ENCODE measurements at regions not wholly inside any gene's neighbourhood (a gene's known extent, or its start where the extent isn't known, plus 50 kb on each side); places are given as distances from the start of the nearest gene placed in this dataset.

DNA sequence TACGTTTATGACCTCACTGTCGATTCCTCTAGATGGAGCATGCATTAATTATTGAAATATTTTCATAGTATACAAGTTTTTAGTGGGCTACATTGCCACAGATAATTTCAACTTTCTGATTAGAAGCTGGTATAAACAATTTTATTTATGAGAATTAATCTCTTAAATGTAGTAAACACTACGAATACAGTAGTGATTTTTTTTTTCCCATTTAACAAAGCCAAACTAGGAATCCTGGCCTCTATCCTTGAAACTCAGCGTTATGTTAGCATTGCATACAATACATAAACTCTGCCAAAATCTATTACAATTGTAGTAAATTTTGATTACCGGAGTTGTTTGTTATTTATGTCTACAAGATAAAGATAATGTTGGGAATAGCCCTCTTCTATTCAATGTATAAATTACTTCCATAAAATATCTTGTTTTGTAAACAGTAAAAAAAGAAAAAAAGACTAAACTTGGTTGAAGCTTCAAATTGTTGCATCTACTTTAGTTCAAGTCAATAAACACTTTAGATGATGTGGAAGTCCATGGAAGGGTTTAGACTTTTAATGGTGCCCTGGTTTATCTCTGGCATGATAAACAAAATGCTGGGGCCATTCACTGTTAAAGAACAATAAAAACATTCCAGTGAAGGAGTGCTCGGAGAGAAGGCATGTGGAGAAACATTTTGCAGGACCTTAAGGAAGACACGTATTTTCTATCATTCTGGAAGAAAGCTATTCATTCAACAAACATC lies 77.3 kb upstream of the NR2F2 start:
- no peak for DNase-seq
- Histone ChIP-seq H3K4me3 (no peak overlapping the region), H3K36me3 (replicated peaks in 1 of 2) (no peaks in the 10 kb centered on the region), H3K9me3 (replicated peaks in 1 of 3) (no peaks in the 10 kb centered on the region), H3K4me1 (replicated peaks in 1 of 2) (no peaks in the 10 kb centered on the region), H3K27me3 (no peaks in the 10 kb centered on the region), H3K27ac (no peak overlapping the region)
- 77 to 85% (median 84%) methylated on average over 7 of the region's 7 CpGs for WGBS, 4 donors
- TF ChIP-seq POLR2A (IDR thresholded peaks at IDR 0.05) = no peak
- TF ChIP-seq, protein P1, sequence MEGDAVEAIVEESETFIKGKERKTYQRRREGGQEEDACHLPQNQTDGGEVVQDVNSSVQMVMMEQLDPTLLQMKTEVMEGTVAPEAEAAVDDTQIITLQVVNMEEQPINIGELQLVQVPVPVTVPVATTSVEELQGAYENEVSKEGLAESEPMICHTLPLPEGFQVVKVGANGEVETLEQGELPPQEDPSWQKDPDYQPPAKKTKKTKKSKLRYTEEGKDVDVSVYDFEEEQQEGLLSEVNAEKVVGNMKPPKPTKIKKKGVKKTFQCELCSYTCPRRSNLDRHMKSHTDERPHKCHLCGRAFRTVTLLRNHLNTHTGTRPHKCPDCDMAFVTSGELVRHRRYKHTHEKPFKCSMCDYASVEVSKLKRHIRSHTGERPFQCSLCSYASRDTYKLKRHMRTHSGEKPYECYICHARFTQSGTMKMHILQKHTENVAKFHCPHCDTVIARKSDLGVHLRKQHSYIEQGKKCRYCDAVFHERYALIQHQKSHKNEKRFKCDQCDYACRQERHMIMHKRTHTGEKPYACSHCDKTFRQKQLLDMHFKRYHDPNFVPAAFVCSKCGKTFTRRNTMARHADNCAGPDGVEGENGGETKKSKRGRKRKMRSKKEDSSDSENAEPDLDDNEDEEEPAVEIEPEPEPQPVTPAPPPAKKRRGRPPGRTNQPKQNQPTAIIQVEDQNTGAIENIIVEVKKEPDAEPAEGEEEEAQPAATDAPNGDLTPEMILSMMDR (IDR thresholded peaks at IDR 0.05) = no peak
- intact Hi-C loops (cut with DNase I) = no loop called here

DNA sequence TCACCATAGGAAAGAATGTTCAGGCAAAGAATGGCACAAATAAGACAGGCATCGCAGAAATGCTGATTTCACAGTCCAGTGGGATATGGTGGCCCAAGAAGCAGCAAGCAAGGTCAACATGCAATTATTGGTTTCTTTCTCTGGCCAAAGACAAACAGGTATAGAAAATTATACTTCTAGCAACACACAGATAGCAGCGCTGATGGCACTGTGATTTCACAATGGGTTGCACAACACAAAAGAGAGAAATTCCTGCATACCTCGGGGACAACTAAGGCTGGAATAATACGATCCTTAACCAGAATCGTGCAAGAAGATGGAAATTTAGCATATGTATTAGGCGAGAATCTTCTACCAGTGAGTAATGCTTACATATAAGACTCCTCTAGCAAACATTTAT lies 76.3 kb upstream of the NR2F2 start:
- no peaks in the 10 kb centered on the region for H3K9me3 ChIP-seq (replicated peaks in 1 of 3)
- H3K36me3 ChIP-seq (replicated peaks in 1 of 2) = no peaks in the 10 kb centered on the region
- H3K4me3 ChIP-seq = no peak overlapping the region
- DNase-seq = no peak
- no peak overlapping the region for H3K27ac ChIP-seq
- no peaks in the 10 kb centered on the region for H3K27me3 ChIP-seq
- WGBS, 4 donors = 88 to 93% (median 89%) methylated on average over 6 of the region's 6 CpGs
- TF ChIP-seq, protein P1 (IDR thresholded peaks at IDR 0.05) = no peak
- TF ChIP-seq POLR2A (IDR thresholded peaks at IDR 0.05) = no peak
- intact Hi-C loops (cut with DNase I) = no loop called here
- H3K4me1 ChIP-seq (replicated peaks in 1 of 2) = no peaks in the 10 kb centered on the region

DNA sequence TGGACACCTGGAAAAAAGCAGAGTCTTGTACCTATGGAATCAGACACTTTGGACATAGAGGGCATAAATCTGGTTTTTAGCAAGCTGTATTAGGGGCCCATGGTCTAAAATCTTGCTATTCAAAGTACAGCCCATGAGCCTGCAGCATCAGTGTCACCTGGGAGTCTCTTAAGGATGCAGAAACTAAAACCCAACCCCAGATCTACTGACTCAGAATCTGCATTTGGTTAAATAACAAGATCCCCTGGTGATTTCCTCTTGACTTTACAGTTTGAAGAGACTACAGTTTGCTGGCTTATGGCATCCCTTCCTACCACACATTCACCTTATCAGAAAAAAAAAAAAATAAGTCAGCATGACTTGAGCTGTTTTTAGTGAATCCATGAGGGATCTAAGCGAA lies 74.9 kb upstream of the NR2F2 start:
- no peak overlapping the region for H3K4me3 ChIP-seq
- H3K27ac ChIP-seq = no peak overlapping the region
- TF ChIP-seq, protein P1 (IDR thresholded peaks at IDR 0.05) = no peak
- TF ChIP-seq POLR2A (IDR thresholded peaks at IDR 0.05) = no peak
- WGBS, 4 donors = 81 to 94% (median 89%) methylated on average over 1 of the region's 1 CpG
- no peak for DNase-seq
- H3K9me3 ChIP-seq (replicated peaks in 1 of 3) = no peaks in the 10 kb centered on the region
- intact Hi-C loops (cut with DNase I) = no loop called here
- no peaks in the 10 kb centered on the region for H3K27me3 ChIP-seq
- H3K4me1 ChIP-seq (replicated peaks in 1 of 2) = no peaks in the 10 kb centered on the region
- H3K36me3 ChIP-seq (replicated peaks in 1 of 2) = no peaks in the 10 kb centered on the region

DNA sequence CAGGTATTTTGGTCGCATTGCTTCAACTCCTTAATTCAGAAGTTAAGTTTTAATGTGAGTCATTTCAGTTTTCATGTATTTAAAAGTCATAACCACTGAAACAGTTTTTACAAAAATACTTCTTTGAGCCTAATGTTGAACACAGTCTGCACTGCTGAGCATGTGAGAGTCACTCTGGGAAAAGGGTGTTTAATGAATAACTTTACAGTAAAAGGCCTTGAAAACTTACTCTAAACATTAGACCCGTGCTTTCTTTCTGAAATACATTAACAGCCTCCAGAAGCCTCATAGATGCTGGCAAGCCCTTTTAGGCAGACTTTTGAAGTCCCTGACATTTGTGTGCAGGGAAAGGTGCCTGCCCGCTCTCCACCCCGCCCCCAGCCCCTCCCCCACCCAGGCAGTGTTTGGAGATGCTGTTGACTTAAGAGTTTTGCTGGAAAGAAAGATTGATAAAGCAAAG lies 68.9 kb upstream of the NR2F2 start:
- peaks cover 0 to 6% of the 10 kb centered on the region in 2 donors for H3K4me1 ChIP-seq (replicated peaks in 1 of 2)
- no peaks in the 10 kb centered on the region for H3K27me3 ChIP-seq
- WGBS, 4 donors = 39 to 47% (median 41%) methylated on average over 4 of the region's 4 CpGs
- intact Hi-C loops (cut with DNase I) = no loop called here
- no peak for DNase-seq
- no peak overlapping the region for H3K27ac ChIP-seq
- no peaks in the 10 kb centered on the region for H3K9me3 ChIP-seq (replicated peaks in 1 of 3)
- H3K4me3 ChIP-seq = no peak overlapping the region
- no peaks in the 10 kb centered on the region for H3K36me3 ChIP-seq (replicated peaks in 1 of 2)
- no peak for TF ChIP-seq POLR2A (IDR thresholded peaks at IDR 0.05)
- TF ChIP-seq, protein P1 (IDR thresholded peaks at IDR 0.05) = no peak
